SW480 (cell line): ENCODE measurements at regions not wholly inside any gene's neighbourhood (a gene's known extent, or its start where the extent isn't known, plus 50 kb on each side); places are given as distances from the start of the nearest gene placed in this dataset.

Experiments used
- DNase-seq: peaks from one replicate; pipeline ENCODE4 v3.0.0-alpha.2; 2016; ENCODE audit warnings: low spot score

GRCh38 chr2:5955921-5956320 is 263.7 kb downstream of the SOX11 start:
- DNase-seq = no peak

- DNase-seq = no peak
Observed at GRCh38 chr2:5959836-5960820, 267.9 kb downstream of the SOX11 start.

- no peak for DNase-seq
Observed at GRCh38 chr2:5967506-5967905, 275.3 kb downstream of the SOX11 start.

GRCh38 chr2:5969303-5969702 is 277.1 kb downstream of the SOX11 start:
- DNase-seq = no peak

GRCh38 chr2:5970347-5970746 is 278.2 kb downstream of the SOX11 start:
- no peak for DNase-seq

- DNase-seq = no peak
Observed at GRCh38 chr2:5974477-5974876, 282.3 kb downstream of the SOX11 start.

GRCh38 chr2:5975401-5975800 is 283.2 kb downstream of the SOX11 start:
- DNase-seq = no peak

GRCh38 chr2:5976531-5977065 is 284.4 kb downstream of the SOX11 start:
- DNase-seq = no peak

- DNase-seq = no peak
Observed at GRCh38 chr2:5977477-5977876, 285.3 kb downstream of the SOX11 start.

GRCh38 chr2:5978131-5978751 is 286.1 kb downstream of the SOX11 start:
- DNase-seq = peak; percentile 30

GRCh38 chr2:5980450-5981190 is 288.4 kb downstream of the SOX11 start:
- no peak for DNase-seq

- DNase-seq = no peak
Observed at GRCh38 chr2:5982193-5982902, 290.2 kb downstream of the SOX11 start.

- no peak for DNase-seq
Observed at GRCh38 chr2:5982903-5983265, 290.7 kb downstream of the SOX11 start.

- no peak for DNase-seq
Observed at GRCh38 chr2:5983511-5984272, 291.5 kb downstream of the SOX11 start.

- DNase-seq = no peak
Observed at GRCh38 chr2:5984273-5984655, 292.1 kb downstream of the SOX11 start.

- no peak for DNase-seq
Observed at GRCh38 chr2:5984946-5985345, 292.8 kb downstream of the SOX11 start.

- DNase-seq = no peak
Observed at GRCh38 chr2:5985536-5986385, 293.6 kb downstream of the SOX11 start.

GRCh38 chr2:5986801-5987787 is 294.9 kb downstream of the SOX11 start:
- no peak for DNase-seq

- no peak for DNase-seq
Observed at GRCh38 chr2:5988120-5988519, 295.9 kb downstream of the SOX11 start.
